Thyroid gland (tissue), 4 donors: ENCODE measurements at regions not wholly inside any gene's neighbourhood (a gene's known extent, or its start where the extent isn't known, plus 50 kb on each side); places are given as distances from the start of the nearest gene placed in this dataset.

Source experiments
- DNase-seq, 2 donors: peaks; one replicate each; pipeline ENCODE4 v3.0.0-alpha.2; 2019
- H3K27ac ChIP-seq, 3 donors: fragments of 200-600 bp; sonication (generic); 1 replicate in 2 of 3; 2 replicates in 1 of 3; pipeline ENCODE4 v1.5.1; 2016 to 2019; ENCODE audit warnings: mild to moderate bottlenecking in 1 of 3, moderate library complexity in 1 of 3
- H3K27me3 ChIP-seq: fragments of 200-600 bp; sonication (generic); one replicate; pipeline ENCODE4 v1.5.1; 2019
- H3K36me3 ChIP-seq, 2 donors: fragments of 200-600 bp; sonication (generic); one replicate each; pipeline ENCODE4 v1.5.1; 2016 to 2019
- H3K4me1 ChIP-seq, 2 donors: fragments of 200-600 bp; sonication (generic); one replicate each; pipeline ENCODE4 v1.5.1; 2017 to 2019
- H3K4me3 ChIP-seq, 3 donors: fragments of 200-600 bp; sonication (generic); replicated peaks in 1 of 3; 1 replicate in 2 of 3; 2 replicates in 1 of 3; pipeline ENCODE4 v1.5.1; 2016; ENCODE audit warnings: mild to moderate bottlenecking in 1 of 3
- H3K9me3 ChIP-seq: fragments of 200-600 bp; sonication (generic); one replicate; pipeline ENCODE4 v1.5.1; 2017
- CTCF ChIP-seq, 6 experiments: fragments of 200-600 bp in 3 of 6; fragments of 450-650 bp in 3 of 6; sonication (generic) in 3 of 6; IDR thresholded peaks; one replicate each; pipeline ENCODE4 v1.5.1; 2016 to 2019; ENCODE audit warnings: antibody characterized with exemption in 6 of 6, mild to moderate bottlenecking in 2 of 6, inconsistent platforms in 1 of 6, moderate library complexity in 1 of 6
- POLR2A ChIP-seq, 2 donors: fragments of 450-650 bp; IDR thresholded peaks; one replicate each; pipeline ENCODE4 v1.6.1; 2017; ENCODE audit warnings: antibody characterized with exemption in 2 of 2, mild to moderate bottlenecking in 2 of 2, moderate library complexity in 1 of 2
- WGBS, 2 donors: methylation state at CpG; one replicate each; pipeline ENCODE4 v1.1.5; 2017; 5-methylcytosine and 5-hydroxymethylcytosine counted together
- intact Hi-C: fragments of 100-400 bp; cut with DNase I; formaldehyde crosslinking; loops from one replicate; pipeline ENCODE4 v1.15.1; 2023

- intact Hi-C loops: no loop called here
Measured at GRCh38 chr11:25612806-25613205, 719.1 kb upstream of the ANO3 start.

GRCh38 chr11:25613451-25613850, 718.5 kb upstream of the ANO3 start:
- intact Hi-C loops: no loop called here
- H3K36me3 ChIP-seq: no peaks in the 10 kb centered on the region
- H3K4me1 ChIP-seq: no peaks in the 10 kb centered on the region
- H3K27me3 ChIP-seq: no peaks in the 10 kb centered on the region
- no peak for DNase-seq
- no peaks in the 10 kb centered on the region for H3K9me3 ChIP-seq
- no peak overlapping the region for H3K4me3 ChIP-seq
- H3K27ac ChIP-seq: no peak overlapping the region
- 68 to 89% methylated on average over 1 of the region's 1 CpG for WGBS, 2 donors
- TF ChIP-seq POLR2A (IDR thresholded peaks at IDR 0.05): no peak
- TF ChIP-seq CTCF (IDR thresholded peaks at IDR 0.05): no peak

More at GRCh38 chr11:25612806-25613205, 719.1 kb upstream of the ANO3 start:
- H3K27ac ChIP-seq: no peak overlapping the region
- H3K9me3 ChIP-seq: no peaks in the 10 kb centered on the region
- DNase-seq: no peak
- H3K4me1 ChIP-seq: no peaks in the 10 kb centered on the region
- no peaks in the 10 kb centered on the region for H3K27me3 ChIP-seq
- TF ChIP-seq POLR2A (IDR thresholded peaks at IDR 0.05) (no peak), CTCF (IDR thresholded peaks at IDR 0.05) (no peak)
- whole genome bisulfite sequencing, 2 donors: 84 to 88% methylated on average over 3 of the region's 3 CpGs
- H3K4me3 ChIP-seq: no peak overlapping the region
- no peaks in the 10 kb centered on the region for H3K36me3 ChIP-seq

GRCh38 chr11:25613865-25614264, 718.1 kb upstream of the ANO3 start:
- no peak overlapping the region for H3K4me3 ChIP-seq
- WGBS, 2 donors: 55 to 65% methylated on average over 4 of the region's 4 CpGs
- H3K4me1 ChIP-seq: no peaks in the 10 kb centered on the region
- H3K9me3 ChIP-seq: no peaks in the 10 kb centered on the region
- H3K36me3 ChIP-seq: no peaks in the 10 kb centered on the region
- intact Hi-C loops: no loop called here
- no peak for TF ChIP-seq CTCF (IDR thresholded peaks at IDR 0.05)
- TF ChIP-seq POLR2A (IDR thresholded peaks at IDR 0.05): no peak
- no peak for DNase-seq
- H3K27ac ChIP-seq: no peak overlapping the region
- no peaks in the 10 kb centered on the region for H3K27me3 ChIP-seq

GRCh38 chr11:25615069-25615468, 716.9 kb upstream of the ANO3 start:
- Histone ChIP-seq H3K4me1 (no peaks in the 10 kb centered on the region), H3K27me3 (no peaks in the 10 kb centered on the region), H3K9me3 (no peaks in the 10 kb centered on the region), H3K36me3 (no peaks in the 10 kb centered on the region), H3K4me3 (no peak overlapping the region), H3K27ac (no peak overlapping the region)
- 47 to 48% methylated on average over 2 of the region's 2 CpGs for WGBS, 2 donors
- no peak for DNase-seq
- TF ChIP-seq CTCF (IDR thresholded peaks at IDR 0.05): no peak
- TF ChIP-seq POLR2A (IDR thresholded peaks at IDR 0.05): no peak
- intact Hi-C loops: no loop called here

GRCh38 chr11:25615841-25616240, 716.1 kb upstream of the ANO3 start:
- no peaks in the 10 kb centered on the region for H3K9me3 ChIP-seq
- H3K4me3 ChIP-seq: no peak overlapping the region
- no peaks in the 10 kb centered on the region for H3K27me3 ChIP-seq
- intact Hi-C loops: no loop called here
- no peak overlapping the region for H3K27ac ChIP-seq
- no peaks in the 10 kb centered on the region for H3K4me1 ChIP-seq
- 74 to 78% methylated on average over 2 of the region's 2 CpGs for WGBS, 2 donors
- H3K36me3 ChIP-seq: no peaks in the 10 kb centered on the region
- TF ChIP-seq POLR2A (IDR thresholded peaks at IDR 0.05): no peak
- no peak for TF ChIP-seq CTCF (IDR thresholded peaks at IDR 0.05)
- no peak for DNase-seq
